ENCODE measurements at regions not wholly inside any gene's neighbourhood (a gene's known extent, or its start where the extent isn't known, plus 50 kb on each side); places are given as distances from the start of the nearest gene placed in this dataset.
"Not testable (repeated sequence)": the region's sequence is repeated elsewhere in the genome, so short reads cannot be mapped to it uniquely, and the experiment has no call there.

- TF ChIP-seq CTCF (IDR thresholded peaks at IDR 0.05; ENCODE audit: poor library complexity, severe bottlenecking); MXI1 (conservative IDR thresholded peaks at IDR 0.05; ENCODE audit: poor library complexity, severe bottlenecking); RAD21 (conservative IDR thresholded peaks at IDR 0.05); POLR2AphosphoS5 (IDR thresholded peaks at IDR 0.05); EZH2 (IDR thresholded peaks at IDR 0.05; ENCODE audit: borderline replicate concordance, insufficient read depth, low read length, poor library complexity, severe bottlenecking): not testable (repeated sequence)
Observed at GRCh38 chr6:93829757-93830156, 410.4 kb upstream of the EPHA7 start.

All from neural cell (in vitro differentiated cells).